Breast epithelium (tissue), 3 donors: ENCODE measurements at regions not wholly inside any gene's neighbourhood (a gene's known extent, or its start where the extent isn't known, plus 50 kb on each side); places are given as distances from the start of the nearest gene placed in this dataset.

Experiments
- CTCF ChIP-seq, 3 donors: fragments of 450-650 bp; IDR thresholded peaks; one replicate each; pipeline ENCODE4 v1.5.1; 2016 to 2017; ENCODE audit warnings: antibody characterized with exemption in 3 of 3, mild to moderate bottlenecking in 3 of 3, moderate library complexity in 3 of 3
- POLR2A ChIP-seq: fragments of 450-650 bp; IDR thresholded peaks from one replicate; pipeline ENCODE4 v1.6.1; 2016; ENCODE audit warnings: antibody characterized with exemption, mild to moderate bottlenecking, moderate library complexity
- POLR2AphosphoS5 ChIP-seq, 3 donors: sonication (generic); formaldehyde crosslinking; IDR thresholded peaks; one replicate each; pipeline ENCODE4 v1.6.1; 2017; ENCODE audit warnings: antibody characterized with exemption in 3 of 3

- TF ChIP-seq POLR2A (no peak), POLR2AphosphoS5 (IDR thresholded peaks at IDR 0.05) (no peak), CTCF (IDR thresholded peaks at IDR 0.05) (no peak)
Observed at GRCh38 chr20:19950042-19950441, 67.1 kb upstream of the NAA20 start.
